ENCODE measurements at regions not wholly inside any gene's neighbourhood (a gene's known extent, or its start where the extent isn't known, plus 50 kb on each side); places are given as distances from the start of the nearest gene placed in this dataset.
A peak's percentile ranks its signal among the peaks of the same experiment; 100 is the strongest.
"Not testable (repeated sequence)": the region's sequence is repeated elsewhere in the genome, so short reads cannot be mapped to it uniquely, and the experiment has no call there.

DNA sequence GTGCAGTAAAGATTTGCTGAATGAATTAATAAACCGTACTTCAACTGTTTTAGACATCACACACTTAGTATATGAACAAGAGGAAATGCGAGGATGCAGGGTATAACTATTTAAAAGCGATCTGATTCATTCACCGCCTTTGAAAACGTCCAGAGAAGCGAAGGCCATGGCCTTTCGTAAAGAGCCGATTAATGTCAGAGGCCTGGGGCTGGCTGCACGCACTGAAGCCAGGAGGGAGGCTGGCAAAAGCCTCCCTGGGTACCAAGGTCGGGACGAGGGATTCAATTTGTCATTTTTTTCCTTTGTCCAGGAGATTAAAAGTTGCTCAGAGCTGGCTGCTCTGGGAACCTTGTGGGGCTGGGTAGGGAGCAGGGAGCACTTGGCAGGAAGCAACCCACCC, 307.4 kb downstream of the NPHP4 start:
- Histone ChIP-seq H3K27ac (ENCODE audit: insufficient read depth in 1 of 2, low read depth in 1 of 2, low read length in 2 of 2, poor library complexity in 1 of 2, severe bottlenecking in 2 of 2) (no peak overlapping the region), H3K36me3 (ENCODE audit: control insufficient read depth in 4 of 4, insufficient read depth in 4 of 4, low read length in 3 of 4) (no peaks in the 10 kb centered on the region), H3K4me1 (ENCODE audit: control extremely low read depth in 1 of 4, control insufficient read depth in 4 of 4, insufficient read depth in 4 of 4, low read length in 3 of 4) (peaks cover 0 to 8% (median 3%) of the 10 kb centered on the region in 4 experiments), H3K4me3 (ENCODE audit: control insufficient read depth in 1 of 7, extremely low read depth in 1 of 7, insufficient read depth in 4 of 7, low read depth in 2 of 7, low read length in 6 of 7) (no peak overlapping the region), H3K9me3 (ENCODE audit: control extremely low read depth in 1 of 5, control insufficient read depth in 4 of 5, insufficient read depth in 2 of 5, low read depth in 1 of 5, low read length in 4 of 5) (no peaks in the 10 kb centered on the region), H3K27me3 (replicated peaks in 2 of 5; ENCODE audit: control insufficient read depth in 4 of 5, insufficient read depth in 5 of 5, low read length in 4 of 5) (peaks cover 0 to 24% (median 0%) of the 10 kb centered on the region in 5 experiments)
- 93% methylated on average over 9 of the region's 11 CpGs for WGBS (ENCODE audit: insufficient coverage)
- ChIA-PET POLR2A (no interaction called here), CTCF (no interaction called here)
- DNase-seq = no peak

DNA sequence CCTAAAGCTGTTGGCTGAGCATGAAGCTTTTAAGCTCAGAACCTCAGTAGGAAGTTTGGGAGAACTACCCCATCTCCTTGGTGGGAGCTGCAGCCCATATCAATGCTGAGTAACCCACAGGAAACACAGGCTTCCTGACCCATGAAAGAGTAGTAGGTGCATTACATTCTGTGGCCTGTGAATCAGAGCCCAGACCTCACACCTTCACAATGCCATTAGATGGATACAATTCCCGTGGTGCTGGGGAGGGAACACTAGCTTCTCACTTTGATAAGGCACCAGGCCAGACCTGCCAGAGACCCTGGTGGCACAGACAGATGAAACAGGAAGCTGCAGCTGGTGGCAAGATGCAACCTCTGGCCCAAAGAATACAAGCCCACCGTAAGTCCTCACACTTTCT, 308.8 kb downstream of the NPHP4 start:
- peak in 1 of 3 donors; percentile 3 for DNase-seq
- H3K27ac ChIP-seq (ENCODE audit: insufficient read depth in 1 of 2, low read depth in 1 of 2, low read length in 2 of 2, poor library complexity in 1 of 2, severe bottlenecking in 2 of 2) = no peak overlapping the region
- POLR2A ChIA-PET = no interaction called here
- H3K9me3 ChIP-seq (ENCODE audit: control extremely low read depth in 1 of 5, control insufficient read depth in 4 of 5, insufficient read depth in 2 of 5, low read depth in 1 of 5, low read length in 4 of 5) = no peaks in the 10 kb centered on the region
- H3K4me1 ChIP-seq (ENCODE audit: control extremely low read depth in 1 of 4, control insufficient read depth in 4 of 4, insufficient read depth in 4 of 4, low read length in 3 of 4) = peaks cover 0 to 8% (median 3%) of the 10 kb centered on the region in 4 experiments
- H3K27me3 ChIP-seq (replicated peaks in 2 of 5; ENCODE audit: control insufficient read depth in 4 of 5, insufficient read depth in 5 of 5, low read length in 4 of 5) = peaks cover 0 to 24% (median 0%) of the 10 kb centered on the region in 5 experiments
- WGBS (ENCODE audit: insufficient coverage) = 34% methylated on average over 2 of the region's 2 CpGs
- H3K36me3 ChIP-seq (ENCODE audit: control insufficient read depth in 4 of 4, insufficient read depth in 4 of 4, low read length in 3 of 4) = no peaks in the 10 kb centered on the region
- CTCF ChIA-PET = interaction anchor here (1.4 kb wide), 1 partner anchor 63 kb away, joined by 5 read pairs; no protein-coding TSS in a partner anchor
- H3K4me3 ChIP-seq (ENCODE audit: control insufficient read depth in 1 of 7, extremely low read depth in 1 of 7, insufficient read depth in 4 of 7, low read depth in 2 of 7, low read length in 6 of 7) = no peak overlapping the region

DNA sequence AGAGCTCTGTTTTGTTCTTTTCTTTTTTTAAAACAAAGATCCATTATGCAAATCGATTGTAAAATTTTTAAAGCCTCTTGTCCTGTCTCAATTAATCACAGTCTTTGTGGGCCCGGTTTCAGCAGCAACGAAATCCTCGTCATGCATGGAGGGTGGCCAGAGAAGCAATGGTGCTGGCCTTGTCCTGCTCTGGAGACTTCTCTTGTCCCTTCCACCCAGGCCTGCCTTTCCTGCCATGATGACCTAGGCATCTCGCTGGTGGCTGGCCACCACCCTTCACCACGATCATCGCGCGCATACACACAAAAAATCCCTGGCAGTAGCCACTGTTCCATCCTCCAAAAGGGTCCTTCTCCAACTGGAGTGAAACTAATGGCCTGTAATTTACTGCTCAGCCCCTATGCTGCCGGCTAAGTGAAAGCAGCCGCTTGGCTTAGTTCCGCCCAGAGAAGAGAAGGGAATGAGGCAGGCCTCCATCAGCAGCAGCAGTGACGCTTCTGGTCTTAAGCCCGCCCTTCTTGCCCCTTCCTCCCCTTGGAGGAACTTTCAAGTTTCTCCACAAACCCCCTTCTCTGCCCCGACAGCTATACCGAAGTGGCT, 309.5 kb downstream of the NPHP4 start:
- no peaks in the 10 kb centered on the region for H3K36me3 ChIP-seq (ENCODE audit: control insufficient read depth in 4 of 4, insufficient read depth in 4 of 4, low read length in 3 of 4)
- DNase-seq = no peak
- POLR2A ChIA-PET = no interaction called here
- CTCF ChIA-PET = interaction anchor here (1.4 kb wide), 1 partner anchor 63 kb away, joined by 5 read pairs; no protein-coding TSS in a partner anchor
- 95% methylated on average over 14 of the region's 16 CpGs for WGBS (ENCODE audit: insufficient coverage)
- H3K27ac ChIP-seq (ENCODE audit: insufficient read depth in 1 of 2, low read depth in 1 of 2, low read length in 2 of 2, poor library complexity in 1 of 2, severe bottlenecking in 2 of 2) = no peak overlapping the region
- peaks cover 0 to 8% (median 3%) of the 10 kb centered on the region in 4 experiments for H3K4me1 ChIP-seq (ENCODE audit: control extremely low read depth in 1 of 4, control insufficient read depth in 4 of 4, insufficient read depth in 4 of 4, low read length in 3 of 4)
- H3K27me3 ChIP-seq (replicated peaks in 2 of 5; ENCODE audit: control insufficient read depth in 4 of 5, insufficient read depth in 5 of 5, low read length in 4 of 5) = peaks cover 0 to 24% (median 0%) of the 10 kb centered on the region in 5 experiments
- H3K9me3 ChIP-seq (ENCODE audit: control extremely low read depth in 1 of 5, control insufficient read depth in 4 of 5, insufficient read depth in 2 of 5, low read depth in 1 of 5, low read length in 4 of 5) = no peaks in the 10 kb centered on the region
- no peak overlapping the region for H3K4me3 ChIP-seq (ENCODE audit: control insufficient read depth in 1 of 7, extremely low read depth in 1 of 7, insufficient read depth in 4 of 7, low read depth in 2 of 7, low read length in 6 of 7)

DNA sequence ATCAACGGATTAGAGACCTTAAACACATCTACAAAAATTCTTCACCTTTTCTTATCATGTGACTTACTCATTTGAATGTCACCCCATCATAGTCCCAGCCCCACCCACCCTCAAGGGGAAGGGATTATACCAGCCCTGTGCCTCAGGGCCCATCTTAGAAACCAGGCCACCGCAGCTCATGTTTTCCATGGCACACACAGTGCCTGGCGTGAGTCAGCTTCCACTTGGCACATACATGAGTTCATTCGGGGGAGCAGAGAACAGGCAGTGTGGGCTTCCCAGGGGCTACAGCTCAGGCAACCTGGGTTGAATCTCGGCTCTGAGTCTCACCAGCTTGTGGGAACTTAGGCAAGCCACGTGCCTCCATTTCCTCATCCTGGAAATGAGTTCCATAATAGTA, 310.6 kb downstream of the NPHP4 start:
- no peak for DNase-seq
- H3K4me1 ChIP-seq (ENCODE audit: control extremely low read depth in 1 of 4, control insufficient read depth in 4 of 4, insufficient read depth in 4 of 4, low read length in 3 of 4) = peaks cover 0 to 8% (median 3%) of the 10 kb centered on the region in 4 experiments
- ChIA-PET POLR2A (no interaction called here), CTCF (no interaction called here)
- H3K27ac ChIP-seq (ENCODE audit: insufficient read depth in 1 of 2, low read depth in 1 of 2, low read length in 2 of 2, poor library complexity in 1 of 2, severe bottlenecking in 2 of 2) = no peak overlapping the region
- H3K27me3 ChIP-seq (replicated peaks in 2 of 5; ENCODE audit: control insufficient read depth in 4 of 5, insufficient read depth in 5 of 5, low read length in 4 of 5) = peaks cover 0 to 19% (median 0%) of the 10 kb centered on the region in 5 experiments
- 86% methylated on average over 4 of the region's 6 CpGs for WGBS (ENCODE audit: insufficient coverage)
- no peak overlapping the region for H3K4me3 ChIP-seq (ENCODE audit: control insufficient read depth in 1 of 7, extremely low read depth in 1 of 7, insufficient read depth in 4 of 7, low read depth in 2 of 7, low read length in 6 of 7)
- no peaks in the 10 kb centered on the region for H3K36me3 ChIP-seq (ENCODE audit: control insufficient read depth in 4 of 4, insufficient read depth in 4 of 4, low read length in 3 of 4)
- no peaks in the 10 kb centered on the region for H3K9me3 ChIP-seq (ENCODE audit: control extremely low read depth in 1 of 5, control insufficient read depth in 4 of 5, insufficient read depth in 2 of 5, low read depth in 1 of 5, low read length in 4 of 5)

DNA sequence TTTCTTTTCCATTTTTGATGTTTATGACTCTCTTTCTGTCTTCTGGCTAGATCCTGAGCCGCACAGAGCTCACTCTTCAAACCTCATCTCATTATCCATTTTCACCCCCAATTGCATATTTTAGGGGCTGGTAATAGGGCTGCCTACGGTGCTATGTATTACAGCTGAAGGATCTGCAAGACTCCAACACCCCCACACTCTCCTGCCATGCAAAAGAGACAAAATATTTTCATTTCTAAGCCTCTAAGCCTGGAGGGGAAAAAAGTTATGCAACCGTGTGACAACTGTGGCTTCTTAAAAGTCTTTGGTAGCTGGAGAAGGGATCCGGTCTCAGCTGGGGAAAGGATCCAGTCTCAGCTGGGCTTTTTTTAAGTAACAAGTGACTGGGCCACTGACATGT, 311.6 kb downstream of the NPHP4 start:
- peaks cover 0 to 11% (median 0%) of the 10 kb centered on the region in 5 experiments for H3K27me3 ChIP-seq (replicated peaks in 2 of 5; ENCODE audit: control insufficient read depth in 4 of 5, insufficient read depth in 5 of 5, low read length in 4 of 5)
- 100% methylated on average over 1 of the region's 4 CpGs for WGBS (ENCODE audit: insufficient coverage)
- CTCF ChIA-PET = no interaction called here
- H3K36me3 ChIP-seq (ENCODE audit: control insufficient read depth in 4 of 4, insufficient read depth in 4 of 4, low read length in 3 of 4) = no peaks in the 10 kb centered on the region
- peaks cover 0 to 7% (median 3%) of the 10 kb centered on the region in 4 experiments for H3K4me1 ChIP-seq (ENCODE audit: control extremely low read depth in 1 of 4, control insufficient read depth in 4 of 4, insufficient read depth in 4 of 4, low read length in 3 of 4)
- no peak overlapping the region for H3K4me3 ChIP-seq (ENCODE audit: control insufficient read depth in 1 of 7, extremely low read depth in 1 of 7, insufficient read depth in 4 of 7, low read depth in 2 of 7, low read length in 6 of 7)
- no peak for DNase-seq
- peaks cover 0 to under 1% (median 0%) of the 10 kb centered on the region in 5 experiments for H3K9me3 ChIP-seq (ENCODE audit: control extremely low read depth in 1 of 5, control insufficient read depth in 4 of 5, insufficient read depth in 2 of 5, low read depth in 1 of 5, low read length in 4 of 5)
- POLR2A ChIA-PET = no interaction called here
- H3K27ac ChIP-seq (ENCODE audit: insufficient read depth in 1 of 2, low read depth in 1 of 2, low read length in 2 of 2, poor library complexity in 1 of 2, severe bottlenecking in 2 of 2) = no peak overlapping the region

DNA sequence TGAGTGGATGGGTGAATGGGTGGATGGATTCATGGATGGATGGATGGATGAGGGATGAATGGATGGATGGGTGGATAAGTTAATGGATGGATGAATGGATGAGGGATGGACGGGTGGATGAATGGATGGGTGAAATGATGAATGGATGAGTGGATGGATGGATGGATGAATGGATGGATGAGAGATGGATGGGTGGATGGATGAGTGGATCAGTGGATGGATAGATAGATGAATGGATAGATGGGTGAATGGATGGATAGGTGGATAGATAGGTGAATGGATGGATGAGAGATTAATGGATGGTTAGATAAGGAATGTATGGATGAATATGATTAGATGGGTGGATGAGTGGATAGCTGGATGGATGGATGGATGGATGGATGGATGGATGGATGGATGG, 313.5 kb downstream of the NPHP4 start:
- no peaks in the 10 kb centered on the region for H3K36me3 ChIP-seq (ENCODE audit: control insufficient read depth in 4 of 4, insufficient read depth in 4 of 4, low read length in 3 of 4)
- no peak for DNase-seq
- POLR2A ChIA-PET = no interaction called here
- whole genome bisulfite sequencing (ENCODE audit: insufficient coverage) = 93% methylated on average over 1 of the region's 1 CpG
- H3K27ac ChIP-seq (ENCODE audit: insufficient read depth in 1 of 2, low read depth in 1 of 2, low read length in 2 of 2, poor library complexity in 1 of 2, severe bottlenecking in 2 of 2) = no peak overlapping the region
- no peak overlapping the region for H3K4me3 ChIP-seq (ENCODE audit: control insufficient read depth in 1 of 7, extremely low read depth in 1 of 7, insufficient read depth in 4 of 7, low read depth in 2 of 7, low read length in 6 of 7)
- H3K4me1 ChIP-seq (ENCODE audit: control extremely low read depth in 1 of 4, control insufficient read depth in 4 of 4, insufficient read depth in 4 of 4, low read length in 3 of 4) = peaks cover 0 to 6% (median 3%) of the 10 kb centered on the region in 4 experiments
- peaks cover 0 to 3% (median 0%) of the 10 kb centered on the region in 5 experiments for H3K27me3 ChIP-seq (replicated peaks in 2 of 5; ENCODE audit: control insufficient read depth in 4 of 5, insufficient read depth in 5 of 5, low read length in 4 of 5)
- CTCF ChIA-PET = no interaction called here
- H3K9me3 ChIP-seq (ENCODE audit: control extremely low read depth in 1 of 5, control insufficient read depth in 4 of 5, insufficient read depth in 2 of 5, low read depth in 1 of 5, low read length in 4 of 5) = peaks cover 0 to 5% (median 0%) of the 10 kb centered on the region in 5 experiments

DNA sequence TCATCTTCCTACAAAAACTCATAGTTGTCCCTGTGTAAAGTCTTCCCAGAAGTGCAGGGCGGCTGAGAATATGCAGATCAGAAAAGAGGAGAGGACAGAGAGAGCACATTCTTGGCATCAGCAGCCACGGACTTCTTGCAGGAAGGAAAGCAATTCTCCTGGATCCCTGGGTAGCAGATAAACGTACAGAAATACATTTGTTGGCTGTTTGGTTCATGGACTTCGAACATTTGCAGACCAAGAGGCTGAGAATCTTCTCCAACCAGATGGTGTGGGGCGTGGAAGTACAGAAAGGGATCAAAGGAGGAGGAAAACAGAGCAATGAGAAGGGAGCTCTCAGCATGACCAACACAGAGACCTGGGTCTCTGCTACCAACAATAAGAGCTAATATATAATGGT, 319.9 kb downstream of the NPHP4 start:
- 60% methylated on average over 4 of the region's 5 CpGs for WGBS (ENCODE audit: insufficient coverage)
- CTCF ChIA-PET; H3K9me3 ChIP-seq (ENCODE audit: control extremely low read depth in 1 of 5, control insufficient read depth in 4 of 5, insufficient read depth in 2 of 5, low read depth in 1 of 5, low read length in 4 of 5); H3K4me3 ChIP-seq (ENCODE audit: control insufficient read depth in 1 of 7, extremely low read depth in 1 of 7, insufficient read depth in 4 of 7, low read depth in 2 of 7, low read length in 6 of 7); H3K36me3 ChIP-seq (ENCODE audit: control insufficient read depth in 4 of 4, insufficient read depth in 4 of 4, low read length in 3 of 4); DNase-seq; H3K27ac ChIP-seq (ENCODE audit: insufficient read depth in 1 of 2, low read depth in 1 of 2, low read length in 2 of 2, poor library complexity in 1 of 2, severe bottlenecking in 2 of 2); H3K4me1 ChIP-seq (ENCODE audit: control extremely low read depth in 1 of 4, control insufficient read depth in 4 of 4, insufficient read depth in 4 of 4, low read length in 3 of 4); H3K27me3 ChIP-seq (replicated peaks in 2 of 5; ENCODE audit: control insufficient read depth in 4 of 5, insufficient read depth in 5 of 5, low read length in 4 of 5); POLR2A ChIA-PET: not testable (repeated sequence)
